Mesenchymal stem cell (in vitro differentiated cells and primary cell): ENCODE measurements at regions not wholly inside any gene's neighbourhood (a gene's known extent, or its start where the extent isn't known, plus 50 kb on each side); places are given as distances from the start of the nearest gene placed in this dataset.
A peak's percentile ranks its signal among the peaks of the same experiment; 100 is the strongest.

ENCODE experiments used
- DNase-seq: peaks from one replicate; pipeline ENCODE4 v3.0.0-alpha.2; 2013
- H2AFZ ChIP-seq: one replicate; pipeline ENCODE4 v1.6.1; 2013; ENCODE audit warnings: low read depth, mild to moderate bottlenecking, control low read depth, inconsistent platforms, low read length, moderate library complexity
- H2AK5ac ChIP-seq: 2 replicates; pipeline ENCODE4 v1.6.1; 2013; ENCODE audit warnings: low read length, moderate library complexity, mild to moderate bottlenecking, inconsistent platforms; ENCODE audit not compliant: severe bottlenecking
- H2BK120ac ChIP-seq: one replicate; pipeline ENCODE4 v1.6.1; 2013; ENCODE audit warnings: low read depth, mild to moderate bottlenecking, inconsistent platforms, low read length, moderate library complexity
- H2BK12ac ChIP-seq, 2 experiments: one replicate each; pipeline ENCODE4 v1.6.1; 2013; ENCODE audit warnings: inconsistent platforms in 2 of 2, low read length in 2 of 2, mild to moderate bottlenecking in 2 of 2, moderate library complexity in 2 of 2, control low read depth in 1 of 2
- H2BK15ac ChIP-seq: one replicate; pipeline ENCODE4 v1.6.1; 2013; ENCODE audit warnings: mild to moderate bottlenecking, low read depth, inconsistent platforms; ENCODE audit not compliant: poor library complexity, severe bottlenecking
- H2BK5ac ChIP-seq: 2 replicates; pipeline ENCODE4 v1.6.1; 2013; ENCODE audit warnings: low read depth, mild to moderate bottlenecking, low read length, control low read depth, inconsistent platforms; ENCODE audit not compliant: poor library complexity, severe bottlenecking
- H3K14ac ChIP-seq, 2 experiments: one replicate each; pipeline ENCODE4 v1.6.1; 2013; ENCODE audit warnings: inconsistent platforms in 2 of 2, low read length in 2 of 2, control low read depth in 1 of 2, mild to moderate bottlenecking in 1 of 2, moderate library complexity in 1 of 2
- H3K18ac ChIP-seq, 2 experiments: one replicate each; pipeline ENCODE4 v1.6.1; 2013; ENCODE audit warnings: inconsistent platforms in 2 of 2, low read length in 2 of 2, control low read depth in 1 of 2, low read depth in 1 of 2, mild to moderate bottlenecking in 1 of 2
- H3K23ac ChIP-seq, 2 experiments: one replicate each; pipeline ENCODE4 v1.6.1; 2013; ENCODE audit warnings: inconsistent platforms in 2 of 2, low read length in 2 of 2, mild to moderate bottlenecking in 2 of 2, moderate library complexity in 2 of 2, control low read depth in 1 of 2
- H3K27ac ChIP-seq: 2 replicates; pipeline ENCODE4 v1.5.1; 2013; ENCODE audit warnings: mild to moderate bottlenecking, moderate library complexity, low read length, control low read depth, inconsistent platforms; ENCODE audit not compliant: poor library complexity, severe bottlenecking
- H3K27me3 ChIP-seq, 2 experiments: 2 replicates each; pipeline versions ENCODE4 v1.6.1 to v1.7.0; 2013; ENCODE audit warnings: low read length in 2 of 2, mild to moderate bottlenecking in 2 of 2, moderate library complexity in 2 of 2, control low read depth in 1 of 2, inconsistent platforms in 1 of 2; ENCODE audit not compliant: control insufficient read depth in 1 of 2, insufficient read depth in 1 of 2
- H3K36me3 ChIP-seq, 2 experiments: 2 replicates each; pipeline versions ENCODE4 v1.6.1 to v1.7.0; 2013; ENCODE audit warnings: low read length in 2 of 2, control low read depth in 1 of 2, inconsistent platforms in 1 of 2, low read depth in 1 of 2, mild to moderate bottlenecking in 1 of 2; ENCODE audit not compliant: insufficient read depth in 2 of 2, control insufficient read depth in 1 of 2
- H3K4ac ChIP-seq, 2 experiments: one replicate each; pipeline ENCODE4 v1.6.1; 2013; ENCODE audit warnings: inconsistent platforms in 2 of 2, low read length in 2 of 2, mild to moderate bottlenecking in 2 of 2, moderate library complexity in 2 of 2, control low read depth in 1 of 2, low read depth in 1 of 2
- H3K4me1 ChIP-seq: 2 replicates; pipeline ENCODE4 v1.6.1; 2013; ENCODE audit warnings: low read depth, low read length, control low read depth; ENCODE audit not compliant: control insufficient read depth, insufficient read depth
- H3K4me2 ChIP-seq: 2 replicates; pipeline ENCODE4 v1.6.1; 2013; ENCODE audit warnings: low read length, mild to moderate bottlenecking, inconsistent platforms; ENCODE audit not compliant: poor library complexity, severe bottlenecking
- H3K4me3 ChIP-seq, 2 experiments: 2 replicates each; pipeline versions ENCODE4 v1.5.1 to v1.7.0; 2013; ENCODE audit warnings: low read length in 2 of 2, mild to moderate bottlenecking in 2 of 2, control low read depth in 1 of 2, low read depth in 1 of 2; ENCODE audit not compliant: insufficient read depth in 1 of 2
- H3K79me1 ChIP-seq: replicated peaks from 2 replicates; pipeline ENCODE4 v1.6.1; 2013; ENCODE audit warnings: mild to moderate bottlenecking, control low read depth, low read length, inconsistent platforms; ENCODE audit not compliant: poor library complexity, severe bottlenecking
- H3K9ac ChIP-seq: 2 replicates; pipeline ENCODE4 v1.7.0; 2013; ENCODE audit warnings: mild to moderate bottlenecking, low read length, moderate library complexity
- H3K9me3 ChIP-seq: 2 replicates; pipeline ENCODE4 v1.7.0; 2013; ENCODE audit warnings: mild to moderate bottlenecking, low read length; ENCODE audit not compliant: control insufficient read depth
- H4K8ac ChIP-seq: one replicate; pipeline ENCODE4 v1.6.1; 2013; ENCODE audit warnings: inconsistent platforms, mild to moderate bottlenecking, low read length, moderate library complexity
- H4K91ac ChIP-seq: one replicate; pipeline ENCODE4 v1.6.1; 2013; ENCODE audit warnings: mild to moderate bottlenecking, low read length, inconsistent platforms
- WGBS: methylation state at CpG from one replicate; pipeline ENCODE4 v1.1.7; 2013; ENCODE audit warnings: mixed read lengths; 5-methylcytosine and 5-hydroxymethylcytosine counted together

DNA sequence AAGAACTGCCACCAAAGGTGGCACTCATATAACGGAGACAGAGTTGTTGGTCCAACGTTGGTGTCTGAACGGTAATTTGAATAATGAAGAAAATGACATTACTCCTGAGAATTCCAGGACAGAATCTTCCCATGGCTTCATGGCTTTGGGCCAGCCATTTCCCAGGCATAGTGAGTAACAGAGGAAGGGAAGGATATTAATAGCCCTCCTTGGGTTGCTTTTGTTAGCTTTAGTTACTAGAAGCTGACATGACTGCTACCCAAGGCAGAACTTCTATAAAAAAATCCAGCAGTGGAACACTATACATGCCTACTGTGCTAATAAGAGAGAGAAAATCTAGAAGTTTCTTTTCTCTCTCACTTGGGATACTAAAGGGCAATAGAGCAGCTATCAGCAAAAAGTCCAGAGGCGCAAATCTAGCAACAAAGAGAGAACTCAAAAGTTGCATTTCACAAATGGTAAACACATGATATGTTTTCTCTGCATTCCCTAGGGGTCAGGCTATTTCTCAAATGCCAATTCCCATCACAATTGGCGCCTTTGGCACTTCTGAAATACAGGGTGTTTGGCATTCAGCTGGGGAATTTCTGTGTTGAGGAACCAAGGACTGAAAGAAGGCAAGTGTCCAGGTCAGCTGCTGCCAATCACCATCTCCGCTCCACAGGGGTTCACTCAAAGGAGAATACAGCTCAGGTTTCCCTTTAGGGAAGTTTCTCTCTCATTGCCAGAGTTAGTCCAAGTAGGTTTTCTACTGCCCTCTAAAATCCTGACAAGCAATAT, 160.8 kb upstream of the KYNU start:
- H3K9me3 ChIP-seq = no peaks in the 10 kb centered on the region

GRCh38 chr2:142714600-142714999, 162.9 kb upstream of the KYNU start:
- Histone ChIP-seq H3K4me3 (no peak overlapping the region), H2AK5ac (no peak overlapping the region), H4K8ac (no peak overlapping the region), H2AFZ (no peak overlapping the region), H3K4me1 (no peaks in the 10 kb centered on the region), H2BK15ac (no peak overlapping the region), H3K23ac (no peak overlapping the region), H2BK5ac (no peak overlapping the region), H3K14ac (no peak overlapping the region), H3K9ac (no peak overlapping the region), H4K91ac (no peak overlapping the region), H3K36me3 (no peaks in the 10 kb centered on the region), H3K9me3 (no peaks in the 10 kb centered on the region), H3K4ac (no peak overlapping the region), H3K4me2 (no peak overlapping the region), H3K27me3 (no peaks in the 10 kb centered on the region), H3K27ac (no peak overlapping the region), H3K79me1 (no peaks in the 10 kb centered on the region), H3K18ac (no peak overlapping the region), H2BK120ac (no peak overlapping the region), H2BK12ac (no peak overlapping the region)
- DNase-seq = no peak
- 100% methylated on average over 1 of the region's 2 CpGs for WGBS

More for the DNA sequence above, 160.8 kb upstream of the KYNU start:
- no peak overlapping the region for H2AK5ac ChIP-seq
- H4K8ac ChIP-seq = peak overlapping the region; percentile 49
- no peak overlapping the region for H3K27ac ChIP-seq
- H3K27me3 ChIP-seq = no peaks in the 10 kb centered on the region
- no peak overlapping the region for H3K18ac ChIP-seq
- H3K79me1 ChIP-seq = no peaks in the 10 kb centered on the region
- H2BK12ac ChIP-seq = no peak overlapping the region
- no peak overlapping the region for H2BK120ac ChIP-seq
- WGBS = 92% methylated on average over 6 of the region's 6 CpGs
- H3K36me3 ChIP-seq = no peaks in the 10 kb centered on the region
- no peak overlapping the region for H3K23ac ChIP-seq
- H3K9ac ChIP-seq = no peak overlapping the region
- no peak overlapping the region for H3K4me2 ChIP-seq
- H2BK5ac ChIP-seq = no peak overlapping the region
- no peak overlapping the region for H4K91ac ChIP-seq
- H2AFZ ChIP-seq = no peak overlapping the region
- no peak overlapping the region for H3K4ac ChIP-seq
- no peak overlapping the region for H3K4me3 ChIP-seq
- no peak overlapping the region for H2BK15ac ChIP-seq
- DNase-seq = peak; percentile 77
- no peaks in the 10 kb centered on the region for H3K4me1 ChIP-seq
- peak overlapping the region in 1 of 2 experiments; percentile 41 for H3K14ac ChIP-seq

GRCh38 chr2:142710336-142710735, 167.1 kb upstream of the KYNU start:
- Histone ChIP-seq H3K4me2 (no peak overlapping the region), H3K36me3 (no peaks in the 10 kb centered on the region), H3K18ac (no peak overlapping the region), H3K4ac (no peak overlapping the region), H3K79me1 (no peaks in the 10 kb centered on the region), H2BK120ac (no peak overlapping the region), H4K8ac (no peak overlapping the region), H3K23ac (no peak overlapping the region), H3K9me3 (no peaks in the 10 kb centered on the region), H3K27me3 (no peaks in the 10 kb centered on the region), H3K9ac (no peak overlapping the region), H2AFZ (no peak overlapping the region), H3K14ac (no peak overlapping the region), H4K91ac (no peak overlapping the region), H3K4me1 (no peaks in the 10 kb centered on the region), H3K27ac (no peak overlapping the region), H2BK5ac (no peak overlapping the region), H2BK15ac (no peak overlapping the region), H2AK5ac (no peak overlapping the region), H3K4me3 (no peak overlapping the region), H2BK12ac (no peak overlapping the region)
- WGBS = 91% methylated on average over 1 of the region's 1 CpG
- DNase-seq = no peak

- Histone ChIP-seq H4K8ac (no peak overlapping the region), H3K9me3 (no peaks in the 10 kb centered on the region), H3K18ac (no peak overlapping the region), H3K36me3 (no peaks in the 10 kb centered on the region), H3K4me3 (no peak overlapping the region), H2BK15ac (no peak overlapping the region), H2BK5ac (no peak overlapping the region), H2BK12ac (no peak overlapping the region), H3K4me1 (no peaks in the 10 kb centered on the region), H3K9ac (no peak overlapping the region), H3K27ac (no peak overlapping the region), H2AFZ (no peak overlapping the region), H3K4me2 (no peak overlapping the region), H3K27me3 (no peaks in the 10 kb centered on the region), H3K79me1 (no peaks in the 10 kb centered on the region), H2AK5ac (no peak overlapping the region), H3K4ac (no peak overlapping the region), H4K91ac (no peak overlapping the region), H2BK120ac (no peak overlapping the region), H3K14ac (no peak overlapping the region), H3K23ac (no peak overlapping the region)
- no peak for DNase-seq
- 93% methylated on average over 14 of the region's 14 CpGs for WGBS
These were observed 170.1 kb upstream of the KYNU start for GRCh38 chr2:142707318-142707717.
